Stimulated activated CD8-positive, alpha-beta memory T cell treated with anti-CD3 and anti-CD28 coated beads, Interleukin-12 subunit alpha, Interleukin-12 subunit beta, amount 100 ng/mL, for 24 hours (primary cell): ENCODE measurements at regions not wholly inside any gene's neighbourhood (a gene's known extent, or its start where the extent isn't known, plus 50 kb on each side); places are given as distances from the start of the nearest gene placed in this dataset.

Experiments used
- DNase-seq: peaks from one replicate; pipeline ENCODE4 v3.0.0-alpha.2; 2020; ENCODE audit errors: extremely low read depth

GRCh38 chr12:25009496-25010092, 60.7 kb upstream of the BCAT1 start:
- DNase-seq = no peak

GRCh38 chr12:25005376-25005775, 56.5 kb upstream of the BCAT1 start:
- no peak for DNase-seq

GRCh38 chr12:25004447-25004846, 55.5 kb upstream of the BCAT1 start:
- no peak for DNase-seq

- no peak for DNase-seq
These were observed 52.4 kb upstream of the BCAT1 start for GRCh38 chr12:25001311-25001710.
